Islet precursor cell (in vitro differentiated cells): ENCODE measurements at regions not wholly inside any gene's neighbourhood (a gene's known extent, or its start where the extent isn't known, plus 50 kb on each side); places are given as distances from the start of the nearest gene placed in this dataset.
A peak's percentile ranks its signal among the peaks of the same experiment; 100 is the strongest.
"Not testable (repeated sequence)": the region's sequence is repeated elsewhere in the genome, so short reads cannot be mapped to it uniquely, and the experiment has no call there.

Experiments
- DNase-seq: peaks from one replicate; pipeline ENCODE4 v3.0.0-alpha.2; 2018

- peak; percentile 58 for DNase-seq
Measured at GRCh38 chr4:105060628-105061027, 86.0 kb upstream of the TET2 start.

GRCh38 chr4:105061136-105061696 lies 85.5 kb upstream of the TET2 start:
- DNase-seq: peak; percentile 86

GRCh38 chr4:105061731-105062130 lies 84.9 kb upstream of the TET2 start:
- no peak for DNase-seq

- no peak for DNase-seq
Measured at GRCh38 chr4:105066401-105066800, 80.3 kb upstream of the TET2 start.

GRCh38 chr4:105067431-105067830 lies 79.2 kb upstream of the TET2 start:
- no peak for DNase-seq

GRCh38 chr4:105067946-105068345 lies 78.7 kb upstream of the TET2 start:
- no peak for DNase-seq

GRCh38 chr4:105068516-105068915 lies 78.2 kb upstream of the TET2 start:
- no peak for DNase-seq

GRCh38 chr4:105072095-105072494 lies 74.6 kb upstream of the TET2 start:
- not testable (repeated sequence) for DNase-seq

- no peak for DNase-seq
Measured at GRCh38 chr4:105074097-105074496, 72.6 kb upstream of the TET2 start.

- no peak for DNase-seq
Measured at GRCh38 chr4:105075045-105075444, 71.6 kb upstream of the TET2 start.

GRCh38 chr4:105088110-105088879 lies 58.4 kb upstream of the TET2 start:
- DNase-seq: peak; percentile 88

GRCh38 chr4:105092356-105092755 lies 54.3 kb upstream of the TET2 start:
- no peak for DNase-seq

GRCh38 chr4:105092768-105093167 lies 53.9 kb upstream of the TET2 start:
- DNase-seq: no peak

GRCh38 chr4:105093975-105094374 lies 52.7 kb upstream of the TET2 start:
- no peak for DNase-seq
